ENCODE measurements at regions not wholly inside any gene's neighbourhood (a gene's known extent, or its start where the extent isn't known, plus 50 kb on each side); places are given as distances from the start of the nearest gene placed in this dataset.

DNA sequence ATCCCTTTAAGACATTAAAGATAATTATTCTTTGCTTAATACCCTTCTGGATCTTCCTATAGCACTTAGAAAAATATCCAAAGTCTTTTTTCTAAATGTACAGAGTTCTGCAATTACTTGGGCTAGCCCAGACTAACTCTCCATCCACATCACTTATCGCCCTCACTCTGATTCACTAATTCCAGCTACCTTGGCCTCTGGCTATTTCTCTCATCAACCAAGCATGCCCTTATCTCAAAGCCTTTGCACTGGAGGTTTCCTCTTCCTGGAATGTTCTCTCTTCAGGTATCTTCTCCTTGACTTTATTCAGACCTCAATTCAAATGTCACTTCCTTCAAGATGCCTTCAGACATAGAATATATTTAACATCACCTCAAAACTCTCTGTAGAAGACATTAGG lies 345.1 kb upstream of the SMIM31 start:
- Mint-ChIP-seq H3K9me3 (ENCODE audit: unreplicated experiment) (no peaks in the 10 kb centered on the region), H3K27ac (ENCODE audit: low read depth, unreplicated experiment) (no peak overlapping the region), H3K27me3 (ENCODE audit: insufficient read depth, unreplicated experiment) (no peaks in the 10 kb centered on the region), H3K36me3 (ENCODE audit: insufficient read depth, unreplicated experiment) (no peaks in the 10 kb centered on the region), H3K4me3 (ENCODE audit: unreplicated experiment) (no peak overlapping the region), H3K4me1 (ENCODE audit: insufficient read depth, unreplicated experiment) (no peaks in the 10 kb centered on the region)
- TF ChIP-seq CTCF (IDR thresholded peaks at IDR 0.05; ENCODE audit: unreplicated experiment), result no peak
- no peak for DNase-seq (ENCODE audit: unreplicated experiment)
- no TSS peak for BruUV-seq (replicated peaks)
- CTCF ChIA-PET, result no interaction called here
- intact Hi-C loops (cut with micrococcal nuclease), result no loop called here
- POLR2A ChIA-PET, result no interaction called here

GRCh38 chr4:164410401-164410800 lies 343.5 kb upstream of the SMIM31 start:
- H3K9me3 Mint-ChIP-seq (ENCODE audit: unreplicated experiment), result no peaks in the 10 kb centered on the region
- intact Hi-C loops (cut with micrococcal nuclease), result no loop called here
- CTCF ChIA-PET, result no interaction called here
- no peaks in the 10 kb centered on the region for H3K4me1 Mint-ChIP-seq (ENCODE audit: insufficient read depth, unreplicated experiment)
- H3K36me3 Mint-ChIP-seq (ENCODE audit: insufficient read depth, unreplicated experiment), result no peaks in the 10 kb centered on the region
- no peak overlapping the region for H3K27ac Mint-ChIP-seq (ENCODE audit: low read depth, unreplicated experiment)
- POLR2A ChIA-PET, result no interaction called here
- BruUV-seq (replicated peaks), result no TSS peak
- H3K27me3 Mint-ChIP-seq (ENCODE audit: insufficient read depth, unreplicated experiment), result no peaks in the 10 kb centered on the region
- DNase-seq (ENCODE audit: unreplicated experiment), result no peak
- no peak overlapping the region for H3K4me3 Mint-ChIP-seq (ENCODE audit: unreplicated experiment)
- no peak for TF ChIP-seq CTCF (IDR thresholded peaks at IDR 0.05; ENCODE audit: unreplicated experiment)

DNA sequence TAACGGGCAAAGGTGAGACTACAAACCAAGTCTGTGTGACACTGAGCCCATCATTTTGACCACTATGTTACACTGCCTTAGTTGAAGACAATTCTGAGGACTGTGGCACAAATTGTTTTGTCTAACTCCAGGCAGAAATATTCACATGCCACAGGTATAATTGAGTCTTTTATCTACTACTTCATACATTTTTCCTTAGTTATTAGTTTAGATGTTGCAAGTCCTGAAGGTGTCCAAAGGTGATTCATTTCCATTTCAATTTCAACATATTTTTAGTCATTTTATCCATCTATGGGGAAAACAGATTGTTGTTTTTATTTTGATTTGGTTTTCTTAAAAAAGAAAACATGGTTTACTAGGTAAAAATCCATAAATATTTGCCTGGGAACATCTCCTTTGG lies 341.7 kb upstream of the SMIM31 start:
- Mint-ChIP-seq H3K36me3 (ENCODE audit: insufficient read depth, unreplicated experiment) (no peaks in the 10 kb centered on the region), H3K9me3 (ENCODE audit: unreplicated experiment) (no peaks in the 10 kb centered on the region), H3K4me3 (ENCODE audit: unreplicated experiment) (no peak overlapping the region), H3K27ac (ENCODE audit: low read depth, unreplicated experiment) (no peak overlapping the region), H3K4me1 (ENCODE audit: insufficient read depth, unreplicated experiment) (no peaks in the 10 kb centered on the region), H3K27me3 (ENCODE audit: insufficient read depth, unreplicated experiment) (no peaks in the 10 kb centered on the region)
- no peak for DNase-seq (ENCODE audit: unreplicated experiment)
- intact Hi-C loops (cut with micrococcal nuclease), result no loop called here
- POLR2A ChIA-PET, result interaction anchor here (0.7 kb wide), 1 partner anchor 237 kb away, joined by 3 read pairs; no protein-coding TSS in a partner anchor
- no peak for TF ChIP-seq CTCF (IDR thresholded peaks at IDR 0.05; ENCODE audit: unreplicated experiment)
- BruUV-seq (replicated peaks), result no TSS peak
- CTCF ChIA-PET, result interaction anchor here (0.6 to 0.7 kb wide), 2 partner anchors 11 to 104 kb away, joined by 3 to 4 read pairs; no protein-coding TSS in a partner anchor

- no peak for DNase-seq (ENCODE audit: unreplicated experiment)
- intact Hi-C loops (cut with micrococcal nuclease), result no loop called here
- Mint-ChIP-seq H3K9me3 (ENCODE audit: unreplicated experiment) (no peaks in the 10 kb centered on the region), H3K36me3 (ENCODE audit: insufficient read depth, unreplicated experiment) (no peaks in the 10 kb centered on the region), H3K27me3 (ENCODE audit: insufficient read depth, unreplicated experiment) (no peaks in the 10 kb centered on the region), H3K4me3 (ENCODE audit: unreplicated experiment) (no peak overlapping the region), H3K27ac (ENCODE audit: low read depth, unreplicated experiment) (no peak overlapping the region), H3K4me1 (ENCODE audit: insufficient read depth, unreplicated experiment) (no peaks in the 10 kb centered on the region)
- no TSS peak for BruUV-seq (replicated peaks)
- POLR2A ChIA-PET, result no interaction called here
- TF ChIP-seq CTCF (IDR thresholded peaks at IDR 0.05; ENCODE audit: unreplicated experiment), result no peak
- CTCF ChIA-PET, result no interaction called here
Observed at GRCh38 chr4:164413743-164414142, 340.2 kb upstream of the SMIM31 start.

Measured in MCF 10A (cell line).